ENCODE measurements at regions not wholly inside any gene's neighbourhood (a gene's known extent, or its start where the extent isn't known, plus 50 kb on each side); places are given as distances from the start of the nearest gene placed in this dataset.
A peak's percentile ranks its signal among the peaks of the same experiment; 100 is the strongest.

DNA sequence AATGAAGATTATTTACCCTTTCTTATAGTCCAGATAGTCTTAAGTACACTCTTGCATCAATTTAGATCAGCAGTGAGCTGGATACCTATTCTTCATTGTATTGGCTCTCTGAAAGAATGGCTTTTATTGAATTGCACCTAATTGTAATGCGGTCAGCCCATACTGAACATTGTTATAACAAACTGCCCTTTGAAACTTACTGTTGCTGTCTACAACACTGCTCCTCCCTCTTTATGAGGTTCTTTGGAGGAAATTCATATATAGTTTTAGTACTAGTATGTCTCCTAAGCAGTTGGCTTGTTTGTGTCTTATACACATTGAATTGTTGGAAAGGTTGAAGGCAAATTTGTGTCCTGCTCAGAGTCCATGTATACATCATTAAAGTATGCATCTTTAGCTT lies 66.5 kb upstream of the UGP2 start:
- no peak for DNase-seq (ENCODE audit: low read depth in 4 of 4, low spot score in 2 of 4)

DNA sequence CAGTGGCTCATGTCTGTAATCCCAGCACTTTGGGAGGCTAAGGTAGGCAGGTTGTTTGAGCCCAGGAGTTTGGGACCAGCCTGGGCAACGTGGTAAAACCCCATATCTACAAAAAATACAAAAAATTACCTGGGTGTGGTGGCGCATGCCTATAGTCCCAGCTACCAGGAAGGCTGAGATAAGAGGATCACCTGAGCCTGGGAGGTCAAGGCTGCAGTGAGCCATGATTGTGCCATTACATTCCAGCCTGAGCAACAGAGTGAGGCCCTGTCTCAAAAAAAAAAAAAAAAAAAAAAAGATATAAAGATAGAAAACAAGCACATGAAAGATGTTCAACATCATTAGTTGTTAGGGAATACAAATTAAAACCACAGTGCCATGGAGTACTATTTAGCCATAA lies 65.3 kb upstream of the UGP2 start:
- DNase-seq (ENCODE audit: low read depth in 4 of 4, low spot score in 2 of 4), result no peak

DNA sequence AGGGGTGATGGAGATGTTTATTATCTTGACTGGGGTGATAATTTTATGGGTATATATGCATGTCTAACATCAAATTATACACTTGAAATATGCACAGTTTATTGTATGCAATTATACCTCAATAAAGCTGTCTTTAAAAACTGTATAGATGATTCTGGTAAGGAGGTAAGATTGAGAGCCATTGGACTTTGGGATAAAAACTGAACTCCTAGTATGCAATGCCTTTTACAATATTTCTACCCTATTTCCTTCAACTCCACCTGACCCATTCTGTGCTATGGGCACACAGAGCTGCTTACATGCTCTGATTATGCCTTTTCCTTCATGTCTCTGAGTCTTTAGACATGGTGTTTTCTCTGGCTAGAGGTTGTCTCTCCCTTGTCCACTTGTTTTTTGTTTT lies 63.9 kb upstream of the UGP2 start:
- DNase-seq (ENCODE audit: low read depth in 4 of 4, low spot score in 2 of 4), result no peak

DNA sequence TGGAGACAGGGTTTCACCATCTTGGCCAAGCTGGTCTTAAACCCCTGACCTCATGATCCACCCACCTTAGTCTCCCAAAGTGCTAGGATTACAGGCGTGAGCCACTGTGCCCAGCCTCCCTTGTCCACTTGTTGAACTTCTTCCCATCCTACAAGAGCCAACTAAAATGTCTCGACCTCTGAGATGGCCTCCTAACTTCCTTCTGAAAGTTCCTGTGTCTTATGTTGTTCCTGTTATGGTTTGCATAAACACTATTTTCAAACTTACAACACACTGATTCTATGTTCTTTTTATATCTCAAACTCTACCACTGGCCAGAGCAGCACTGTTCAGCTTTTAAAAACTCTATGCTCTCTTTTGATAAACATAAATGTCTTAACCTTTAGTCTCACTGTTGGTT lies 63.3 kb upstream of the UGP2 start:
- no peak for DNase-seq (ENCODE audit: low read depth in 4 of 4, low spot score in 2 of 4)

DNA sequence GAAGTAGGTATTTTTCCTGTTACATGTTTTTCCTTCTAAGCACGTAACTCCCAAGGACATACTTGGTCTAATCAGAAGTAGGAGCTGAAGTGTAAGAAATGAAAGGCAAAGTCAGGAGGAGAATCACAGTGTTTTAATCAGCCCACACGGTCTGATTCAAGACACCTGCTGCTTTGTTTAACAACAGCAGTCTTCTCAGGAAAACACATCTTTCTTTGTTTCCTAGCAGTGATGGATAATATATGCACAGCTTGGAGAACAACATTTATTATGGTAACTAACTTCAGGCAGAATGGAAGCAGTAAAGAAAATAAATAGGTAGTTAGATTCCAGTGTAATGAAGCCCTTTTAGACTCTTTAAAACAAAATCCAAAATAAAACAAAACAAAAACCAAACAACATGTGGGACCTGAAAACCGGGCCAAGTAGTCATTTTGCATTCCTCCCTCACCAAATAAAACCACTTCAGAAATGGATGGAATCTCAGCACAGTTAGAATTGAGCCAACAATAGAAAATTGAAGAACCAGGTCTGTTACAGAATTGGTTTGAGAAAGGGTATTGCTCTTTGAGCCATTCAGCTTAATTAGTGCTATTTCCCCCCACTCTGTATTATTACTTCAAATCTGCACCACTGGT lies 61.1 kb upstream of the UGP2 start:
- DNase-seq (ENCODE audit: low read depth in 4 of 4, low spot score in 2 of 4), result peak in 1 of 4 donors; percentile 6

DNA sequence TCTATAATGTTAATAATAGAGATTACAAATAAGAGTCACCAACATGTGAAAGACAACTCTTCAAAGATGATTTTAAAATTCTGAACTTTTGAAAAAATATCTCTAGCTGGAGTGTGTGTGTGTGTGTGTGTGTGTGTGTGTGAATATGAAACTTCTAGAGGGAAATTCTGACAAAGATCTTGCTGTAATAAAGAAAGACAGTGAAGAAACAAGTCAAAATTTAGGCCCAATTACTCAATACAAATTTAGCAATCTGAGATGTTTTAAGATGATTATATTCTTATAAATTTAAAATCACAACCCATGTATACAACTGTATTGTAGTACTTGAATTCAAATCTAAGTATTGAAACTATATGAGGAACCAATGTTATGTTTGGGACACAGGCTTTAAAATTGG lies 57.2 kb upstream of the UGP2 start:
- no peak for DNase-seq (ENCODE audit: low read depth in 4 of 4, low spot score in 2 of 4)

DNA sequence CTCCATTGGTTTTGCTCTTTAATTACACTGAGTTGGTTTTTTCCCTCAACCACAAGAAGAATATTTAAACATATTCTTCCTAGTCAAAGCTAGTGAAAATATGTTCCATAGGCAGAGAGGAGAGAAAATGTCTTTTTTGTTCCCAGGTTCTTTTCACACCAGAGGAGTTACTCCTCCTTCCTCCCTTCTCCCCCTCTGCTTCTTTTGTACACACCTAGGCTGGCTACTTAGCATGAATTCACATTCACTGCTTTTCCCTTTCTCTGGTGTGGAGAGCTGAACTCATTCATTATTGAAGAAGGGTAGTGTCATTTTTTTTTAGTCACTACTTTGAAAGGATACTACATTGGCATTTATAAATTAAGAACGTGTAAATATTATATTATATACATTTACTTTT lies 56.6 kb upstream of the UGP2 start:
- DNase-seq (ENCODE audit: low read depth in 4 of 4, low spot score in 2 of 4), result no peak

DNA sequence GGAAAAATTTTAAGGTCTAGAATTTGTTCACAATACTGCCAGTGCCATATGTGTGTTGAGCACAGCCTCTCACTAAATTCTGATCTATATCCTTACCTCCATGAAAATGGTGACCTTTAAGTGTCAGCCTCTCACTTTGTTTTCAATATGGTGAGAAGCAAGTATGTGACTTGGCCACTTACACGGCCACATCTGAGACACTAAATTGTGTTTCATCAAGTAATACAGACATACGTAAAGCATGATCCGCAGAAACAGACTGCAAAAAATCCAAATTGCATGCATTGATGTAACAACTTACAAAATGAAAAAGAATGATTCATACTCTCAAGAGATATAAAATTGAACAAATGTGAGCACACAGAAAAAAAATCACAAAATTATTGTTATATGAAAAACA lies 55.2 kb upstream of the UGP2 start:
- DNase-seq (ENCODE audit: low read depth in 4 of 4, low spot score in 2 of 4), result no peak

DNA sequence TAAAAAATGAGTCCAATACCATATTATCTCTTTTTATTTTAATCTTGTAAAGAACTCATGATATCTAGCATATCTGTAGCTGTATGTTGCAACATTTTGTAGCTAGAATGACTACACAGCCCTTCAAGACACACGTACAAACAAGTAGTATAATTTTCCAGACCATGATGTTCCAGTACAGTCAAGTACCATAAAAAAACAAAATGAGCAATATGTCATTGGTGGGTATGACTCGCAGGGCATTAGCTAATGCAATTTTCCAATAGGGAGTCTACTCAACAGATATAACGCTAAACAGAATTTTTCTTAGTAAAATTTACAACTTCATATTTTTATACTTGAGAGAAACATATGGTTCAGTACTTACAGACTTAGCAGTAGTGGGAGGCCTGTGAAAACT lies 53.6 kb upstream of the UGP2 start:
- no peak for DNase-seq (ENCODE audit: low read depth in 4 of 4, low spot score in 2 of 4)

DNA sequence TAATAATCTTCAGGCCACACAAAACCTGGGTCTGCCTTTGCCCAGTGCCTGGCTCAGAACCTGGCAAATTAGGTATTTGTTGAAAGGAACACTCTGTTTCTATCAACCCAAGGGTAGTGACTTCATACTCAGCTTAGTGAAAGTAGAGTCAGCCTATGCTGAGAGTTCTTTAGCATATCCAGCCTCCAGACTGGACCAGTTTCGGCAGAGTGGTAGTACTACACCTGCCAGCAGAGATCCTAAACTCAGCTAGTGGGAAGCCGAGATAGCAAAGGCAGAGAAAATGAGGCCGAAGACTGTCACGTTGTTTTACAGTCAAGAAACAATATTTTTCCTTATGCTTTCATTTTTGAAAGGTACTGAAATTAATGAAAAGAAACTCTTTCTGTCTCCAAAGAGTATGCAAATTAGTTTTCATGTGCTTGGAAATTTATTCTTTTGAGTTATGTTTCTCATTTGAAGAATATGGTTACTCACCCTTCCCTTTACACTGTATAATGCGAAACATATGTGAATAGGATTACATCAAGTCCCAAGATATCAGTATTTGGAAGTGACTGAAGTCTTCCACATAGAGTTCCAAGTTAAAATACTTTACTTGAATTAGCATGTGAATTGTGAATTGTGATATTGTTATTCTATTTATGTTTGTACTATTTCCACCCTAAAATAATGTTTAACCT lies 52.2 kb upstream of the UGP2 start:
- no peak for DNase-seq (ENCODE audit: low read depth in 4 of 4, low spot score in 2 of 4)

DNA sequence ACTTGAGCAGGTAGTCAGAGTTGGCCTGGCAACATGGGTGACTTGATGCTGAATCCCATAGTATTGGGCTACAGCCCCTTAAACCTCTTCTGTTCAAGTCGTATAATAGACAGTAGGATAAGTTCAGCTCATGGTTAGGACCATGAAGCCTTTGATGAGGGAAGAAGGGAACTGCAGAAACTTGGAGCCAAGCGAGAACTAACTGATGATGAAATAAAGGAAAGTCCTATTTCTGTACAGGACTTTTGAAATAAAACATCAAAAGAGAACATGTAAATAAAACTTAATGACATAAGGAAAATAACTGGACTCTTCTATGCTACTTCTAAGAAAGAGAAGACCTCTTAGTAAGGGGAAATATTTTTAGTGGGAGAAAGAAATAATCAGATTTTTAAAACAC lies 51.2 kb upstream of the UGP2 start:
- no peak for DNase-seq (ENCODE audit: low read depth in 4 of 4, low spot score in 2 of 4)

DNA sequence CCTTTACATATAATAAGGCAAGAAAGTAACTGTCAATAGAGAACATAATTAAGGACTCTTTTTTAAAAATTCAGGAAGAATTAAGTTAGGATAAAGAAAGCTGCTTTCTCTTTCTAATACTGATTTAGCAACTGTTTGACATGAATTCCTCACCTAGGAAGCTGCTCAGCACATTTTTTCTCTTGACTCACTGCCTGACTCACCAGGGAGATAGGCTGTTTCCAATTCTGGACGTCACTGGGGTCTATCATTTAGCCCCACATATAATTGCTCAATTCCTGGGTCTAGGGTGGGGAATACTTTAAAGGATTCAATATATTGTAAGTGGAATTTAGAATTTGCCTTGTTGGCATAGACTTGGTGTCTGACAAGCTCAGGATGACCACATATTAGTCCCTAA lies 50.8 kb upstream of the UGP2 start:
- DNase-seq (ENCODE audit: low read depth in 4 of 4, low spot score in 2 of 4), result no peak

DNA sequence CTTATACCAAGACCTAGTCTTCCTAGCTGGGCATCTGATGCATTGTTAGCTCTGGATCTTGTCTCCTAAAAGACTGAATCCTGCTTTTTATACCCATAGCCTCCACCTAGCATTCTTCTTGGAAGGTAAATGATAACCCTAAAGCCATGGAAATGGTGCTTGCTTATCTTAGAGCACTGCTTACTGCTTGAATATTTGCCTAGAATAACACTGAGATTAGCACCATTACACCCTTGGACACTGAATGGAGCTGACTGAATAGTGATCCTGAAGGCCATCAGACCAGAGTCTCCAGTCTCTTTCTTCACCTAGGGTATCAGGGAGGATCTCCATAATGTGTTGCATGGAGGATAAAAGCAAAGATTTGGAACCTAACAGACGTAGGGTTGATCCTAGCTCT lies 50.3 kb upstream of the UGP2 start:
- DNase-seq (ENCODE audit: low read depth in 4 of 4, low spot score in 2 of 4), result no peak

Measured in left renal cortex interstitium (tissue), 4 donors.